NCI-H2107 (cell line): ENCODE measurements at regions not wholly inside any gene's neighbourhood (a gene's known extent, or its start where the extent isn't known, plus 50 kb on each side); places are given as distances from the start of the nearest gene placed in this dataset.

Source experiments
- DNase-seq: peaks from one replicate; lab custom pipeline; 2025; lab: John Stamatoyannopoulos, UW

DNA sequence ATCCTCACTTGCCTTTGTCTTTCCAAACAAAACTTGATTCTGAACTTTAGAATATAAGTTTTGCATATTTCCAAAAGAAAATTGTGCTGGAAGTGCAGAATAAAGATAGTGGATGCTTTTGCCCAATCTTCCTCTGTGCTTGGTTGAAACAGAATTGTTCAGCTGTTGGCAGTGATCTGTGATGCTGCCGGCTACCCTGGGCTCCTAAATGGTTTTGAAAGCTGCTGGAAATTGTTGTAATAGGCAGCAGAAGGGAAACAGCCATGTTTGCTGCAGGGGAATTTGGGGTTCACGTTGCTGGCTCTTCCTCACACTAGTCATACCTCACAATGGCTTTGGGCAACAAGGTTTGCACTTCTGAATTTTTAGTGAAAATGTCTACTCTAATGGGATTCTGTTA is 398.0 kb downstream of the RAPGEF2 start:
- no peak for DNase-seq

DNA sequence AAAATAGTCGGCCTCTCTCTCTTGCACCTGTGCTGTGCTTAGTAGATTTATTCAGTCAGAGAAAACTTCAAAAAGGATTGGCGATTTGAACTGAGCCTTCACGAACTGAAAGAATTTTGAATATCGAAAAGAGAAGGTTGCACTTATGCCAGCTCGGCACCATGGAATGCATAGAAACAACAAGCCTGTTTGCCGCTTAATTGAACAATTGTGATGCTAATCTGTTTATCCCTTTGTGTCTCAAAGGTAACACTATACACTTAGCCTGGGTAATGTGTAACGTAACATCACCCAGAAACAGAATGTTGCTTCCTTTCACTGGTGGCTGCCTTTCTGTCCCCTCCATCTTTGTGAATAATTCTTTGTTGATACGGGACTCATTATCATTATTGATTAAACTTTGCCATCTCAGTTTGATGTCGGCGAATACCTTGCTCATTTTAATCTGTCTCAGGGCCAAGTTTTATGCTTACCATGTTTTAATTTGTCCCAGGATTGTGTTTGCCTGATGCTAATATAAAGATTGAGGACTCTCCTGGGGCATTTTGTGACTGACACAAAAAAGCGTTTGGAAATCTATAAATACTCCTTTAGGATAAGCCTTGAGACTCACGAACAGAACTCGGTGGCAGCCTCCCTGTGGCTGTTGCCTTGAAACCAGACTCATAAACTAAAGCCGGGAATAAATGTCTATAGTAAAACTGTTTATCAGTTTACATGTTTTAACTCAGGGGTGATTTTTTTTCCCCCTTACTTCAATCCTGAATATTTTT is 400.5 kb downstream of the RAPGEF2 start:
- no peak for DNase-seq

- DNase-seq: no peak
These were observed 401.8 kb downstream of the RAPGEF2 start for GRCh38 chr4:159504684-159505083.

GRCh38 chr4:159505266-159505975 is 402.5 kb downstream of the RAPGEF2 start:
- DNase-seq: no peak

GRCh38 chr4:159506801-159507517 is 404.1 kb downstream of the RAPGEF2 start:
- no peak for DNase-seq

- DNase-seq: no peak
These were observed 406.1 kb downstream of the RAPGEF2 start for GRCh38 chr4:159508917-159509500.

DNA sequence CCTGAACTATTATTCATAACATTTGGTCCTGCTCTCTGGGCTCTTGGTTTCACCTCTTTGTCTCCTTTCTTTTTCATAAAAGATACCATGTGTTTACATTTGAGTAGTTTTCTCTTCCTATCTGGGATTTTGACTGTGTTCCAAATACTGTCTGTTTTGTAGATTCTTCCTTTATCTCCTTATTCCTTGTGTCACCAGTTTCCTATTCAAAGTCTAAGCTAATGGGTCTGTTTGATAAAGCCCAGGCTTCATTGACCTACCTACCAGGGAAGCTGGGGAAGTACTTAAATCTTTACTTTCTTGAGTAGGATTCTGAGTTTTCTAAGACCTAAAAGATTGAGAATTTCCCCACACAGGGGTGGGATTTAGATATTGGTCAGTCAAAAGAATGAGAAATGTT is 409.5 kb downstream of the RAPGEF2 start:
- DNase-seq: no peak

- DNase-seq: no peak
These were observed 412.6 kb downstream of the RAPGEF2 start for GRCh38 chr4:159515314-159516025.

GRCh38 chr4:159516556-159517140 is 413.8 kb downstream of the RAPGEF2 start:
- no peak for DNase-seq

DNA sequence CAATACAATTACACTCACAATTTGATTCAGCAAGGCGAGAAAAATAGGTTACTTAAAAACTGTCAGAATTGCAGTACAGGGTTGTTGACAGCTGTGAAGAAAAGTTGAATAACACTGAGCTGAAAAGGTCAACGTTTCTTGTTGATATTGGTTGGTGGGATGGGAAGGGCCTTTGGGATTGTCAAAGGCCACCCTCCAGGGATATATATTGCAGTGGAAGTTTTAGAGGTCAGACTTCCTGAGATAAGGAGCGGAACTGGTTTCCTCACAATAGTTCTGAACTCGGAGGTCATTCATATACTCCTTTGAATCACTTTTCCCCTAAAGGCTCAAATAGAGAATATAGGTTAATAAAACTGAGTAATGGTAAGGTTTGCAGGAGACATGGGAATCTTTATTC is 417.2 kb downstream of the RAPGEF2 start:
- no peak for DNase-seq

DNA sequence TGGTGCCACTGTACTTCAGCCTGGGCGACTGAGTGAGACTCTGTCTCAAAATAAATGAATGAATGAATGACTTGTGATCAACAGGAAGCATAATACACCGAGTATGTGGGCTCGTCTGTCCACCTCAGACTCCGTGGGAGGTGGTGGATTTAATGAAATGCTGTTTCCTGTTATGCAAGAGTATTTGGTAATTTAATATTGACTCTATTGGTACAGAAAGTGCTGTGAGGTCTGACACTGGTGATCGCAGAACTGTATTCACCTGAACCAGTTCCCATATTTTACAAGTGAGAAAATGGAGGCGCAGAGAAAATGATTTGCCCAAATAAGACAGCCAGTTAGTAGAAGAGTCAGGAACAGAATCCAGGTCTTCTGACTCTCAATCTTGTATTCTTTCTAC is 423.3 kb downstream of the RAPGEF2 start:
- DNase-seq: no peak

- no peak for DNase-seq
These were observed 431.8 kb downstream of the RAPGEF2 start for GRCh38 chr4:159534655-159535054.

DNA sequence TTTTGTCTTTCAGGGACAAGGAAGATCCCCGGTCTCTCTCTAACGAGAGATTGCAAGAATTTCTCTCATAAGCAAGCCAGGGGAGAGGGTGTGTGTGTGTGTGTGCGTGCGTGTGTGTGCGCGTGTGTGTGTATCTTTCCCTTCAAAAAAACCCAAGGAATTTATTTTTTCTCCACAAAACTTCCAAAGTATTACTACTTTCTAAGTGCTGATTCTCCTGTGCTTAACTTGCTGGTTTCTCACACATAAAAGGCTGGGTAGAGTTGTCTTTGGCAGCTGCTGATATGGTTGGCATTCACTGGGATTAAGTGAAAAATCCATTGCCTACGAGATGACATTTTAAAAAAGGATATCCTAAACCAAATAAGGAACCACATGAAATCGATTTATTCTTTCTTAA is 435.7 kb downstream of the RAPGEF2 start:
- DNase-seq: no peak

- no peak for DNase-seq
These were observed 437.2 kb downstream of the RAPGEF2 start for GRCh38 chr4:159540038-159540437.

- DNase-seq: no peak
These were observed 437.6 kb downstream of the RAPGEF2 start for GRCh38 chr4:159540501-159540900.

GRCh38 chr4:159541143-159541542 is 438.3 kb downstream of the RAPGEF2 start:
- no peak for DNase-seq

DNA sequence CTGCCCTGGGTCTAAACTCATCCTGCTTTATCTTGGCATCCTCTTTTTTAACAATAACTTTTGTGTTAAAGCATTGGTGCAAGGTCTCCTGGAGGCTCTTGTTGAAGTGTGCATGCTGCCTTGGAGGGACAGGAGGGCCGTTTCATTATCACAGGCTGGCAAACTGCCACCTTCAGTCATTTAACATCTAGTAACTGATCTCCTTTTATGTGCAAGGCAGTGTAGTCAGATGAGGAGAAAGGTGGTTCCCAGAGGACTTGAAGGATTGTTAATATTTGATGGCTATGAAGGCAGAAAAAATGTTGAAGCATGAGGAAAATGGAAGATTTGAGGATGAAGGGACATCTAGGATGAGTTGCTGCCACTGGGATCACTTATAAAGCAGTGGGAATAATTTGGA is 439.4 kb downstream of the RAPGEF2 start:
- DNase-seq: no peak

DNA sequence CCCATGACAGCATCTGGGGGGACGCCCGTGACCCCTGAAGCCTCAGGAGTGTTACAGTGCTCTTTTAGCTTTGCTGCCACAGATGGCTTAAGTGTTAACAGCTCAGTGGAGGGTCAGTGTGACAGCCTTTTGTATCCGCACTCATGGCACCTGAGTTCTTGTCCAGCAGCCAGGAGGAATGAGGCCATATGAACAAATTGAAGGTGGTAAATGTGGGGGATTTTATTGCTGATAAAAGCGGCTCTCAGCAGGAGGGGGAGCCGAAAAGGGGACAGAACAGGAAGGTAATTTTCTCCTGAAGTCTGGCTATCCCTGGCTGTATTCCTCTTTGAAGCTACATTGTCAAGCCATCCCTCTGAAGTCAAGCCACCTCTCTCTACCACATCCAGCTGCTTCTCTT is 441.0 kb downstream of the RAPGEF2 start:
- no peak for DNase-seq

DNA sequence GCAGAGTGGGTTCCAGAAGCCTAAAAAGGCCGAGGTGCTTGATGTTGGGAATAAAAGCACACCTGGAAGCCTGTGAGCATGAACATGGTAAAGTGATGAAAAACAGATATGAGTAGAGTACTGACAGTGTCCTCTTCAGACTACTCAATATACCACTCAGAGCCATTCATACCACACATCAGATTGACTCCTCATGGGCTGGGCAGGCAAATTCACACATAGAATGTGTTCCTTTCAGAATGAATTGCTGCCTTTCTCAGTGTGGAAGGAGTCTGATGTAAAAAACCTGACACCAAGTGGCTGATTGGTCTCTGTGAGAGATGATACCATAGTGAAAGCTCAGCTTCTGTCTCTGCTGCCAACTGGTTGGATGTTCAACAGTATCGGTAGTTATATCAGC is 442.7 kb downstream of the RAPGEF2 start:
- DNase-seq: no peak

DNA sequence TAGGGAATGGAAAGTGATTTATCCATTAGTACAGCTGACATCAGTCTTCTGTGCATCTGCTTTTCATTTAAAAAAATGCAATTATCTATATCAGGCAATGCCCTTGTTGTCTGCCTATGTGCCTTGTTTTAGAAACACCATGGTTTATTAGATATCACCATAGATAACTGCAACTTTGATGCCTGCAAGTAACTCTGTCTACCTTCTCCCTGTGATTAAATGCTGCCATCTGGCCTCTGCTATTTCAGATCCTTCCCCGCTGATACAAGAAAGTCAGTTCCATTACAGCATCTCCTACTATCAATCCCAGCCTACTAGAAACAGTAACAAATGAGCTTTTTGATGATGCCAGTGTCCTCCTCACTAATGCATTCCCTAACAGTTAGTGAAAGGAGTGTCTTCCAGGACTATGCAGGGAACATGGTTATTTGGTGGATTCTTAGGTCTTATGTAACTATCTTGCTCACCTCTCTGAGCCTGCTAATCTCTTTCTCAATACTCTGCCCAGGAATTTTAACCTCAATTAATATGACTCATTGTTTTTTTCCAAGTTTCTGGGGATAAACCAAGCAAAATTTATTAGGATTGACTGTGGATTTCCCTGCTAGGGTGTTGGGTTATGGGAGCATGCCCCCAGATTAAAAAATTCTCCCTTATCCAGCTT is 444.9 kb downstream of the RAPGEF2 start:
- no peak for DNase-seq

DNA sequence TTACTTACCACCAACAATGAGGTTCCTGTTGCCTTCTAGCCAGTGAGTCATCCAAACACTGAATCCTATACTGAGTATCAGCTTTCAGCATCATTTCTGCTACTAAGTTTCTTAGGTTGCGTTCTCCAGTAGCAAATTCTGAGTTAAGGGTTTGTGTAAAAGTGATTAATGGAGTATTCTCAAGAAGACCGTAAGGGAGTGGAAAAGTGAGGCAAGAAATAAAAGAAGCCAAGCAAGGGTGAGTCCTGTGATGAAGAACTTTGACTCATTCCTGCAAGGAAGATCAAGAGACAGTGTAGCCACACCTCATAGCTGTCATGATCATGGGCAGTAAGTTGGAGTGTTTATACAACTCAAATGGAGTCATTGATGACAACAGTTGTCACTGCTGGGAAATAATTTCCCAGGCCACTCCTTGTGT is 446.2 kb downstream of the RAPGEF2 start:
- DNase-seq: no peak
